ENCODE measurements at regions not wholly inside any gene's neighbourhood (a gene's known extent, or its start where the extent isn't known, plus 50 kb on each side); places are given as distances from the start of the nearest gene placed in this dataset.

GRCh38 chr3:137259089-137259488 is 301.3 kb downstream of the IL20RB start:
- TF ChIP-seq POLR2A (IDR thresholded peaks at IDR 0.05): no peak
- no peak for TF ChIP-seq CTCF (IDR thresholded peaks at IDR 0.05)
